GM13976 (cell line): ENCODE measurements at regions not wholly inside any gene's neighbourhood (a gene's known extent, or its start where the extent isn't known, plus 50 kb on each side); places are given as distances from the start of the nearest gene placed in this dataset.

Source experiments
- DNase-seq: peaks from one replicate; pipeline ENCODE4 v3.0.0; 2012; ENCODE audit warnings: low spot score
- CTCF ChIP-seq: IDR thresholded peaks from 2 replicates; pipeline ENCODE4 v1.5.1; 2012; ENCODE audit warnings: borderline replicate concordance, mild to moderate bottlenecking; ENCODE audit not compliant: insufficient read depth; ENCODE audit errors: extremely low read depth, missing control alignments, control extremely low read depth
- in situ Hi-C: fragments of 300-500 bp; cut with MboI; formaldehyde crosslinking; loops from one replicate; pipeline ENCODE4 v1.12.0; 2022; ENCODE audit warnings: low sequenced_read_pairs, mixed read lengths, inconsistent platforms; ENCODE audit not compliant: unreplicated experiment

- DNase-seq = no peak
These were observed 332.5 kb upstream of the TBL1XR1 start for GRCh38 chr3:177529716-177530335.

GRCh38 chr3:177530908-177531307 is 333.6 kb upstream of the TBL1XR1 start:
- no peak for TF ChIP-seq CTCF
- no peak for DNase-seq
- in situ Hi-C loops = no loop called here

More at GRCh38 chr3:177529716-177530335, 332.5 kb upstream of the TBL1XR1 start:
- no peak for TF ChIP-seq CTCF
- in situ Hi-C loops = no loop called here

- in situ Hi-C loops = no loop called here
- no peak for TF ChIP-seq CTCF
- no peak for DNase-seq
These were observed 339.6 kb upstream of the TBL1XR1 start for GRCh38 chr3:177536873-177537272.

GRCh38 chr3:177537612-177538011 is 340.3 kb upstream of the TBL1XR1 start:
- no peak for TF ChIP-seq CTCF
- no peak for DNase-seq
- in situ Hi-C loops = no loop called here

GRCh38 chr3:177538048-177538749 is 340.9 kb upstream of the TBL1XR1 start:
- no peak for DNase-seq
- TF ChIP-seq CTCF = no peak
- in situ Hi-C loops = no loop called here

GRCh38 chr3:177538750-177539730 is 341.8 kb upstream of the TBL1XR1 start:
- in situ Hi-C loops = no loop called here

More at GRCh38 chr3:177538750-177539730, 341.8 kb upstream of the TBL1XR1 start:
- no peak for TF ChIP-seq CTCF
- no peak for DNase-seq
